MM.1S (cell line): ENCODE measurements at regions not wholly inside any gene's neighbourhood (a gene's known extent, or its start where the extent isn't known, plus 50 kb on each side); places are given as distances from the start of the nearest gene placed in this dataset.

Experiments
- DNase-seq: peaks from one replicate; pipeline ENCODE4 v3.0.0-alpha.2; 2015
- H2AFZ ChIP-seq: fragments of 300-600 bp; sonication (generic); 2 replicates; pipeline ENCODE4 v1.6.0; 2016; ENCODE audit warnings: antibody characterized with exemption, low read length
- H3F3A ChIP-seq: fragments of 300-600 bp; sonication (generic); 2 replicates; pipeline ENCODE4 v1.6.1; 2016; ENCODE audit warnings: mild to moderate bottlenecking, antibody characterized with exemption, low read length, moderate library complexity, mixed read lengths; ENCODE audit not compliant: insufficient read depth
- H3K27ac ChIP-seq: fragments of 300-600 bp; sonication (generic); 2 replicates; pipeline ENCODE4 v1.5.1; 2016; ENCODE audit warnings: mild to moderate bottlenecking, low read length
- H3K27me3 ChIP-seq: fragments of 300-600 bp; sonication (generic); replicated peaks from 2 replicates; pipeline ENCODE4 v1.6.0; 2016; ENCODE audit warnings: low read length; ENCODE audit not compliant: insufficient read depth
- H3K36me3 ChIP-seq: fragments of 300-600 bp; sonication (generic); replicated peaks from 2 replicates; pipeline ENCODE4 v1.6.1; 2016; ENCODE audit warnings: mild to moderate bottlenecking, low read length, mixed read lengths; ENCODE audit not compliant: insufficient read depth
- H3K4me1 ChIP-seq: fragments of 300-600 bp; sonication (generic); 2 replicates; pipeline ENCODE4 v1.6.1; 2016; ENCODE audit warnings: low read length, mixed read lengths
- H3K4me2 ChIP-seq: fragments of 300-600 bp; sonication (generic); 2 replicates; pipeline ENCODE4 v1.6.0; 2016; ENCODE audit warnings: low read depth, low read length
- H3K4me3 ChIP-seq: fragments of 300-600 bp; sonication (generic); 2 replicates; pipeline ENCODE4 v1.5.1; 2016; ENCODE audit warnings: low read length, mixed read lengths
- H3K79me2 ChIP-seq: fragments of 300-600 bp; sonication (generic); 2 replicates; pipeline ENCODE4 v1.6.1; 2016; ENCODE audit warnings: mixed run types, low read length, mixed read lengths
- H3K9ac ChIP-seq: fragments of 300-600 bp; sonication (generic); 2 replicates; pipeline ENCODE4 v1.6.1; 2016; ENCODE audit warnings: low read length, mixed read lengths
- H3K9me2 ChIP-seq: fragments of 300-600 bp; sonication (generic); replicated peaks from 2 replicates; pipeline ENCODE4 v1.6.1; 2016; ENCODE audit warnings: mild to moderate bottlenecking, low read length, mixed read lengths; ENCODE audit not compliant: insufficient read depth
- H3K9me3 ChIP-seq: fragments of 300-600 bp; sonication (generic); replicated peaks from 2 replicates; pipeline ENCODE4 v1.6.1; 2016; ENCODE audit warnings: mild to moderate bottlenecking, low read length, mixed read lengths; ENCODE audit not compliant: insufficient read depth
- H4K20me1 ChIP-seq: fragments of 300-600 bp; sonication (generic); 2 replicates; pipeline ENCODE4 v1.6.1; 2016; ENCODE audit warnings: mild to moderate bottlenecking, low read length, moderate library complexity, mixed read lengths; ENCODE audit not compliant: insufficient read depth
- EZH2 ChIP-seq: fragments of 300-600 bp; sonication (generic); optimal IDR thresholded peaks from 2 replicates; pipeline ENCODE3; 2017; ENCODE audit warnings: low read depth, mild to moderate bottlenecking, antibody characterized with exemption, low read length, mixed read lengths
- EZH2phosphoT487 ChIP-seq: fragments of 300-600 bp; sonication (generic); IDR thresholded peaks from 2 replicates; pipeline ENCODE4 v1.6.1; 2018; ENCODE audit warnings: antibody characterized with exemption, low read length
- TF ChIP-seq, protein P1 (sequence below): fragments of 300-600 bp; sonication (generic); IDR thresholded peaks from 2 replicates; pipeline ENCODE4 v1.5.1; 2016; ENCODE audit warnings: antibody characterized with exemption, low read length, mixed read lengths

DNA sequence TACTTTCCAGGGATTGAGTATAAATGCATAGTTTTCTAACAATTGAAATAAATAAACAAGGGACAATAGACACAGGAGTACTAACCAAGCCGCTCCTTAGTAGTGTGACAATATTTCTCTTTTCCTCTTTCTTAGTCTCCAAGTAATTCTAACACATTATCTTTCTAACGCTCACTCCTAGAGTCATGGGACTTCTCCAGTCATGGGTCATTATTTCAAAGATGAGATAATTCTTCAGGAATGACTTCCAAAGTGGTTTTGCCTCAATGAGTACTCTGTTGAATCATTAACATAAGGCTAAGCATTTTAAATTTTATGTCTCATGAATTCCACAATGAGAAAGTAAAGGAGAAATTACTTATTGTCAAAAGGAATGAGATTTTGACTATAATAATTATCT lies 605.8 kb upstream of the ADAMTS5 start:
- no peaks in the 10 kb centered on the region for H3K4me1 ChIP-seq

DNA sequence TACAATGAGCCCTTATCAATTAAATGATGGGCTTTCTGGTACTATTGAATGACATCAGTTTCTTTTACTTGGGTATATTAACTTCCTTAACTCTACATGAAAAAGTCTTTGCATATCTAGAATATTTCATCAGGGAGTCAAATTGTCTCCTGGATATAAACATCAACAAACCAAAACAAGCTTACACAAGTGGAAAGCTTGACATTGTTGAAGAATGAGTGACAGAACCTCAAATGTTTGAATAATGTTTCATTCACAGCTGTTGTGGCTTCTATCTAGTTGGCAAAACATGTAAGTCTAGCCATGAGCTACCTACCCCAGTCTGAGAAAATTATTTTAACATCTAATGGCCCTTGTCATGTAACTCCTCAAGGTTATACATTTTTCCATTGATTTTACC lies 604.8 kb upstream of the ADAMTS5 start:
- Histone ChIP-seq H3K27ac (no peak overlapping the region), H2AFZ (no peak overlapping the region), H3K27me3 (no peaks in the 10 kb centered on the region), H3K4me3 (no peak overlapping the region), H3F3A (no peaks in the 10 kb centered on the region), H3K9me2 (no peaks in the 10 kb centered on the region), H3K4me1 (no peaks in the 10 kb centered on the region), H3K36me3 (no peaks in the 10 kb centered on the region), H3K9ac (no peak overlapping the region), H3K4me2 (no peak overlapping the region), H3K9me3 (no peaks in the 10 kb centered on the region), H4K20me1 (no peaks in the 10 kb centered on the region), H3K79me2 (no peaks in the 10 kb centered on the region)
- no peak for DNase-seq
- TF ChIP-seq EZH2 (no peak), EZH2phosphoT487 (no peak)
- TF ChIP-seq, protein P1, sequence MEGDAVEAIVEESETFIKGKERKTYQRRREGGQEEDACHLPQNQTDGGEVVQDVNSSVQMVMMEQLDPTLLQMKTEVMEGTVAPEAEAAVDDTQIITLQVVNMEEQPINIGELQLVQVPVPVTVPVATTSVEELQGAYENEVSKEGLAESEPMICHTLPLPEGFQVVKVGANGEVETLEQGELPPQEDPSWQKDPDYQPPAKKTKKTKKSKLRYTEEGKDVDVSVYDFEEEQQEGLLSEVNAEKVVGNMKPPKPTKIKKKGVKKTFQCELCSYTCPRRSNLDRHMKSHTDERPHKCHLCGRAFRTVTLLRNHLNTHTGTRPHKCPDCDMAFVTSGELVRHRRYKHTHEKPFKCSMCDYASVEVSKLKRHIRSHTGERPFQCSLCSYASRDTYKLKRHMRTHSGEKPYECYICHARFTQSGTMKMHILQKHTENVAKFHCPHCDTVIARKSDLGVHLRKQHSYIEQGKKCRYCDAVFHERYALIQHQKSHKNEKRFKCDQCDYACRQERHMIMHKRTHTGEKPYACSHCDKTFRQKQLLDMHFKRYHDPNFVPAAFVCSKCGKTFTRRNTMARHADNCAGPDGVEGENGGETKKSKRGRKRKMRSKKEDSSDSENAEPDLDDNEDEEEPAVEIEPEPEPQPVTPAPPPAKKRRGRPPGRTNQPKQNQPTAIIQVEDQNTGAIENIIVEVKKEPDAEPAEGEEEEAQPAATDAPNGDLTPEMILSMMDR: no peak

More for the DNA sequence above, 605.8 kb upstream of the ADAMTS5 start:
- H3K4me3 ChIP-seq: no peak overlapping the region
- H3K9me2 ChIP-seq: no peaks in the 10 kb centered on the region
- no peak overlapping the region for H3K4me2 ChIP-seq
- no peak overlapping the region for H2AFZ ChIP-seq
- no peak for DNase-seq
- no peaks in the 10 kb centered on the region for H3K36me3 ChIP-seq
- no peaks in the 10 kb centered on the region for H3F3A ChIP-seq
- no peaks in the 10 kb centered on the region for H3K27me3 ChIP-seq
- H3K9ac ChIP-seq: no peak overlapping the region
- TF ChIP-seq, protein P1: no peak
- TF ChIP-seq EZH2phosphoT487: no peak
- no peak for TF ChIP-seq EZH2
- no peaks in the 10 kb centered on the region for H3K9me3 ChIP-seq
- no peaks in the 10 kb centered on the region for H3K79me2 ChIP-seq
- H4K20me1 ChIP-seq: no peaks in the 10 kb centered on the region
- no peak overlapping the region for H3K27ac ChIP-seq

DNA sequence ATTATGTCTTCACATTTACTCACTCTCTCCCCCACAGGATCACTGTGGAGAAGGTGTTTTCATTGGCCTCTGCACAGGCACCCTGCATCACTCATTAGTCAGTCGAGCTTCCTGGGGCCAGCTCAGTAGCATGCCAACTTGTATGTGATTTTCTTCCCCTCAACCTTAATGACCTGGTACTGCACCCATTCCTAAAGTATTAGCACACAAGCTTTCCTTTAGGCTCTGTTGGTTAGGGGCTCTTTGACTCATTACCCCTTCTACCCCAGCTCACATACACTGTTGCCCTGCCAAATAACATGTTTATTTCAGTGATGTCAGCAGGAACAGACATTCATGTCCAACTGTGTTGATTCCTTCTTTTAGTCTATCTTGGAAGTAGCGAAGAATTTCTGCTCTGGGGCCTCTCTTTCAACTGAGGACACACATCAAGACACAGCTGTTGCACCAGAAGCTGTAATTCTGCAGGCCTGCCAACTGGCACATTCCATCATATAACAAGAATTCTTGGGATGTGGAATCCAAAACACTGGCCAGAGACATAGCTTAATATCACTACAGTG lies 603.5 kb upstream of the ADAMTS5 start:
- Histone ChIP-seq H3K4me2 (no peak overlapping the region), H3K79me2 (no peaks in the 10 kb centered on the region), H3K9ac (no peak overlapping the region), H3K27me3 (no peaks in the 10 kb centered on the region), H3K4me3 (no peak overlapping the region), H3K9me3 (no peaks in the 10 kb centered on the region), H3K9me2 (no peaks in the 10 kb centered on the region), H3K27ac (no peak overlapping the region), H3K4me1 (no peaks in the 10 kb centered on the region), H3F3A (no peaks in the 10 kb centered on the region), H3K36me3 (no peaks in the 10 kb centered on the region), H2AFZ (no peak overlapping the region), H4K20me1 (no peaks in the 10 kb centered on the region)
- DNase-seq: no peak
- TF ChIP-seq, protein P1: no peak
- no peak for TF ChIP-seq EZH2phosphoT487
- no peak for TF ChIP-seq EZH2
